Right renal cortex interstitium (tissue), 3 donors: ENCODE measurements at regions not wholly inside any gene's neighbourhood (a gene's known extent, or its start where the extent isn't known, plus 50 kb on each side); places are given as distances from the start of the nearest gene placed in this dataset.
"Not testable (repeated sequence)": the region's sequence is repeated elsewhere in the genome, so short reads cannot be mapped to it uniquely, and the experiment has no call there.

Experiments
- DNase-seq, 3 donors: peaks; one replicate each; pipeline ENCODE4 v3.0.0-alpha.2; 2013; ENCODE audit warnings: low read depth in 3 of 3, low spot score in 2 of 3

GRCh38 chr1:200284236-200284635 is 125.6 kb downstream of the ZNF281 start:
- not testable (repeated sequence) for DNase-seq

GRCh38 chr1:200282497-200283122 is 127.2 kb downstream of the ZNF281 start:
- DNase-seq: no peak

- DNase-seq: no peak
Measured at GRCh38 chr1:200281201-200281835, 128.5 kb downstream of the ZNF281 start.

GRCh38 chr1:200279810-200280411 is 129.9 kb downstream of the ZNF281 start:
- no peak for DNase-seq

GRCh38 chr1:200275816-200276453 is 133.9 kb downstream of the ZNF281 start:
- no peak for DNase-seq

GRCh38 chr1:200275415-200275814 is 134.4 kb downstream of the ZNF281 start:
- DNase-seq: no peak

- no peak for DNase-seq
Measured at GRCh38 chr1:200274116-200274515, 135.7 kb downstream of the ZNF281 start.

GRCh38 chr1:200272481-200273068 is 137.3 kb downstream of the ZNF281 start:
- no peak for DNase-seq

GRCh38 chr1:200269256-200269655 is 140.6 kb downstream of the ZNF281 start:
- no peak for DNase-seq

- DNase-seq: no peak
Measured at GRCh38 chr1:200267937-200268336, 141.9 kb downstream of the ZNF281 start.

- no peak for DNase-seq
Measured at GRCh38 chr1:200267458-200267857, 142.4 kb downstream of the ZNF281 start.

GRCh38 chr1:200266871-200267270 is 143.0 kb downstream of the ZNF281 start:
- no peak for DNase-seq

GRCh38 chr1:200265881-200266280 is 144.0 kb downstream of the ZNF281 start:
- no peak for DNase-seq

GRCh38 chr1:200265104-200265503 is 144.7 kb downstream of the ZNF281 start:
- no peak for DNase-seq

GRCh38 chr1:200263203-200263602 is 146.6 kb downstream of the ZNF281 start:
- no peak for DNase-seq

- no peak for DNase-seq
Measured at GRCh38 chr1:200262326-200262965, 147.4 kb downstream of the ZNF281 start.

GRCh38 chr1:200260597-200261335 is 149.1 kb downstream of the ZNF281 start:
- no peak for DNase-seq

GRCh38 chr1:200258447-200259375 is 151.1 kb downstream of the ZNF281 start:
- DNase-seq: no peak

GRCh38 chr1:200257235-200257634 is 152.6 kb downstream of the ZNF281 start:
- no peak for DNase-seq
